Activated CD4-positive, alpha-beta T cell treated with anti-CD3 and anti-CD28 coated beads, Interleukin-2, amount 50 U/mL, for 24 hours (primary cell): ENCODE measurements at regions not wholly inside any gene's neighbourhood (a gene's known extent, or its start where the extent isn't known, plus 50 kb on each side); places are given as distances from the start of the nearest gene placed in this dataset.

Experiments used
- DNase-seq, 2 donors: peaks; one replicate each; pipeline ENCODE4 v3.0.0-alpha.2; 2020; ENCODE audit warnings: low read depth in 1 of 2, low spot score in 1 of 2

DNA sequence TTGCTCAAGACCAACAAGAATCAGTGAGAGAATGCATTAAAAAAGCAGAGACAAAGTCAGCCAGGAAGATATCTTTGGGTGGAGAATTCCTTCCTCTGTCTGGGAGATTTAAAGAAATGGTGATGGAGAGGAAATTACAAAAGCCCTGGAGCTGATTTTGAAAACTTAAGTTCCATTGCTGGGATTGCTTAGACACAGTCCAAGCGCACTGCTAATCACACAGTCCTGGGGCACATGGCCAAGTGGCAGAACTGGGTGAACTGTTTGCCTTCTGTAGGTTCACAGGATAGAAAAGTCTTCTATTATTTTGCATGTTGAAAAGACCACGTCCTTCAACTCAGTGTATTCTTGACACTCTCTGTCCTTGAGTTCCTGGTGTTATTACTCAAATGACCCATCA, 284.9 kb upstream of the FBXL7 start:
- no peak for DNase-seq

DNA sequence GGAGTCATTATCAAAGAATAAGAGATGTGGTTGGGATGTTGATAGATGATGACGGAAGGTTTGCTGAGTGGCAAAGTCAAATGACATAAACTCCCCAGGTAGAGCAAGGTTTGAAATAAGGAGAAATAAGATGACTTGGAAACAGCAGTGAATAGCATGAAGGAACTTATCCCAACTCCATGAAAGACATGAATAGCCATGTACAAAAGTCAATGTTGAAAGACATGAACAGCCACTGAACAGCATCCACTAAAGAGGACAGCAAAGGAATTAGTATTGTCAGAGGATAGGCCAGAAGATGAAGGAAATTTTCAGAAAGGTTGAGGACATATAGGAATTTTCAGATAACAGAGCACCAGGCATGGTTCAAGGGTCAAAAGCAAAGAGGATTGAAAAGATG, 286.0 kb upstream of the FBXL7 start:
- DNase-seq: no peak

DNA sequence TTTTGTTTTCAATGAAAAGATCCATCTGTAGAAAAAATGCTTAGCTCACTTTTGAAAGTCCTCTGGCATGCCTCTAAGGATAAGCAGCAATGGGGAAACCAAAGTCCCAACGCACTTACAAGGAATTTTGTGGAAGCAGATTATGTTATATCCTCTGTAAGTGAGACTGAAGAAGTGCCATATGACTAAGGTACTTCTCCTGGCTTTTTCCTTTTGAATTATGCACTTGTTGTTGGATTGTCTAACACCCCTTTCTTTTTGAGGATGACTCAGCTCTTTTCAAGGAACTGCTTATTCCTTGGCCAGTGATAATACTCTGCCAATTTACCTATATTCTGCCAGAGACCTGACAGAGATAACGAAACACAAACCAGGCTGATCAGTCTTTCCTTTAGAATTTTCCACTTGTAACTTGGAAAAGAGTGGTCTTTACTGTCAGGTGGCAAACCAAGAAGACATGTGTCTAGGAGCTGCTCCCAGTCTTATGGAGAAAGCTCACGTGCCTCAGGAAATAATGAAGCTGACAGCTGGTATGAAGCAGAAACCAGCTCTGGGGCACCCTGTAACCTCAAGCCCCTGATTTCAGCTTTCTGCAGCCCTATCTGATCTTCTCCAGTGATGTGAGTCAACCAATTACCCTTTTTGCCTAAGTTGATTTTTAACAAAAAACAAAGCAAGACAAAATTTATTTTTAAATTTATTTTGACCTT, 290.8 kb upstream of the FBXL7 start:
- no peak for DNase-seq

DNA sequence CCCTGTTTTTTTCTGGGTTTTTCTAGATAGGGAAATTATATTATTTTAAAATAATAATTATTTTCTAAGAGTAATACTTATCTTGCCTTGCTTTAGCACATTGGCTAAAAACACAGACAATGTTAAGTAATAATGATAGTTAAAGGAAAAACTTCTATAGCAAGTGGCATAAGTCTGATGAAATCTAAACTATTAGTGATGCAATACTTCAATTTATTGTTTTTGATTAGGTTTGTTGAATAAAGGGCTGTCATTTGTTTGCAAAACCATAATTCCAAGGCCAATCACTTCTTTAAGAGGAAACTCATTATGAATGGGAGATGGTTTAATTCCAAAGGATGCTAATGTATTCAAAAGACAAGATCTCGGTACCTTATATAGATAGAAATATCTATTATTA, 293.8 kb upstream of the FBXL7 start:
- no peak for DNase-seq

DNA sequence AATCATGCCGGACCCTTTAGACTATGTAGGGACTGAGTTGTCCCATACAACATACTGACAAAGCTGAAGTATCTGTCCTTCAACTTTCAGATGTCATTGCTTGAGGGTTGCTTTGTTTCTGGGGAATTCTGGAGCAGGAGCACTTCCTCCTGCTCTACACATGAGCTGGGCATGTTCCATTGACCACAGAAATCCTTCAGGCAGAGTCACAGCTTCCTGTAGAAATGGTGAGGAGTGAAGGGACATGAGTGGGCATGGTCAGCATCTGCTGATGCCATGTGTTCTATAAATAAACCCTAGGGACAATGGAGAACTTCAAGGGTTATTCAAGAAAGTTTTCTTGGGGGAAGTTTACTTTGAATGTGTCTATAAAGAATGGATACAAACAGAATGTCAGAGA, 296.6 kb upstream of the FBXL7 start:
- DNase-seq: no peak

DNA sequence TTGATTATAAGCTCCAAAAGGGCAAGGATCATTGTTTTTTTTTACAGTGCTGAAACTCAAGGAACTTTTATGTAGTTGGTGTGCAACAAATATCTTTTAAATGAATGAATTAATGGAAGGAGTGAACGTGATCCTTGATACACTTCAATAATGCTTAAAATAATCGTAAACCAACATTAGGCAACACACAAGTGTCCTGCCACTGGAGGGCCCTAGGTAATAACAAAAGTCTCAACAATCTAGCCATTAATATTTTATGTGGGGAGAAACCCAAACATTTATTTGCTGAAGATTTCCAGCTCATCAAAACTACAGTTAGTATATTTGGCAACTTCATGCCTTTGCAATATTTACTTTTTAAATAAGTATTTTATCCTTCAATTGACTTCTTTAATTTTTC, 309.0 kb upstream of the FBXL7 start:
- DNase-seq: no peak

DNA sequence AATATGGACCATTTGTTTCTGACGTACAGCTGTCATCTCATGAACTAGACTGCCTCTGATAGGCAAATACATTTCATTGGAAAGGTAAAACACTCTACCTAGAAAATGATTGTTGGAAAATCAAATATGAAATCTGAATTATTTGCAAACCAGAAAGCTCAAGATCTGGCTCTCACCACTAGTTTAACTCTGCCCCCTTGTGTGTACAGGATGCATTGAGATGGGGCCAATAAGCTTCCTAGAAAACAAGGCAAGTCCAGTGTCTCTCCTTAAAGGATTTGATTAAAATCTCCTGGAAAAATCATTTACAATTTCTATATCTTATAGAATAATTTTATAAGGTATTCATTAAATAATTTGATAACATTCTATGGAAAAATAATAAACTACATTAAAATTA, 311.9 kb upstream of the ANKH start:
- no peak for DNase-seq

DNA sequence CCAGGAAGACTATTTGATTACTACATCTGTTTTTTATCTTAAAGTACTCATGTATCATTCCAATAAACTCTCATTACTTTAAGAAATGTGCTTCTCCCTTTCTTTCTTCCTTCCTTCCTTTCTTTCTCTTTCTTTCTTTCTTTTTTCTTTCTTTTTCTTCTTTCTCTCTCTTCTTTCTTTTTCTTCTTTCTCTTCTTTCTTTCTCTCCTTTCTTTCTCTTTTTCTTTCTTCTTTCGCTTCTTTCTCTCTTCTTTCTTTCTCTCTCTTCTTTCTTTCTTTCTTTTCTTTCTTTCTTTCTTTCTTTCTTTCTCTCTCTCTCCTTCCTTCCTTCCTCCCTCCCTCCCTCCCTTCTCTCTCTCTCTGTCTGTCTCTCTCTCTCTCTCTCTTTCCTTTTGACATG, 298.6 kb upstream of the ANKH start:
- no peak for DNase-seq

DNA sequence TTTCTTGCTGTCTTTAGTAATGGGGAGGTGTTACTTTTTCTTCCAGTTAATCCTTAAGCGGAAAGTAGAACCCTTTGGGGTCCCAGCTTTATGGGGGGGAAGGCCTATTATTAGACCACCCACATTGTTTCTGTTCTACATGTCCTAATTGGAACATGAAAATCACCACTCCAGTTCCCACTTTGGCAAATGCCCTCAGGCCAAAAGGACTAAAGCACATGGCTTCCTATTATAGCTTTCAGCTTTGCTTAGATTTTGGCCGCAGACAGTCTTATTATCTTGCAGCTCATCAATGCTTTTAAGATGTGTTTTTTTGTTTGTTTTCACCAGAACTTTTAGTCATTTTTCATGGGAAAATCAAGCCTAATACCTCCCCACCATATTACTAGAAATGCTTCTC, 296.8 kb upstream of the ANKH start:
- no peak for DNase-seq

DNA sequence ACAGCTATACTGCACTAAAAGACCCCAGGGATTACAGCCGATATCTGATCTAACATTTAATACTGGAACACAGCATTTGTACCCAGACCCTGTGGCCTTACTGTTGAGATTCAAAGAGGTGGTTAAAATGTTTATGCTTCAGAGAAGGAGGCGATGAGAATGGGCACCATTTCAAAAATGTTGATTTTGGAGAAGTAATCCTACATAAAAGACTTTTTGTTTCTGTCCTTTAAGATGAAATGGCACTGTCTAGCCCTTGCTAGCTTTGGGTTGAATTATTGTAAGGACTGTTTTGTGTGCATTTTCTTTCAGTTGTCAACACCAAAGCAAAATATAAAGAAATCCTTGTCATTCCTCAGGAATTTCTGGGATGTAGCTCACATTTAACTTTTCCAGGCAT, 288.5 kb upstream of the ANKH start:
- no peak for DNase-seq

DNA sequence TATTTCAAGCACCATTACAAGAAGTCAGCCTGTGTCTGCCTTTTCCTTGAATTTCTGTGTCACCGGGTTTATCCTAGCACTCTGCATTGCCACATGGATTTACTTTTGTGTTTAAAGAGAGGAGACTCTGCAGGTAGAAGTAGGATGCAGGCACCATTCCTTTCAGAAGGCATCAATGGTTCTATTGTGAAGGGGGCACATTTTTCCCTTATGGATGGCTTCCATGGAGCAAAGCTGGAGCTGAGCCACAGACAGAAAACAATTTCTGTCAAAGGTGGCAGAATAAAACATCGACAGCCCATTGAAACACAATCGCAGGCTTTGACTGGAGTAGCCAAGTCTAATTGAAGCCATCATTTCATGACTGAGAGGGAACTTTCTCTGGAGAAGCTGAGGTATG, 288.0 kb upstream of the ANKH start:
- DNase-seq: no peak

DNA sequence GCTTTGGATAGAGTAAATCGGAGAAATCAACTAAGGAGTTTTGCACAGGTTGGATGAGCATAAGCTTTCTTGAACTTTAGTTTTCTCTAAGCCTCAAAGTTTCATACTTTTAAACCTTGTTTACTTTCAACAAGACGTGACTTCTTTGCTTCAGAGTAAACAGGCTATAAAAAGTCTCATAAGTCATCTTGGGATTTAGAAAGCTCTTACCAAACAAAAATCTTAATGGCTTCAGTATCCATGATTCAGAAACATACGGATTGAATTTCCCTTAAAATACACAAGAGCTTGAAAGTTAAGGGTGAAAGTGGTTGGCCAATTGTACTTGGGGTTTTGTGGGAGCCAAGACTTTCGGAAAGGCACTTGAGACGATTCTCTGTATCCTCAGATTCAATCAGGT, 270.9 kb upstream of the ANKH start:
- no peak for DNase-seq

DNA sequence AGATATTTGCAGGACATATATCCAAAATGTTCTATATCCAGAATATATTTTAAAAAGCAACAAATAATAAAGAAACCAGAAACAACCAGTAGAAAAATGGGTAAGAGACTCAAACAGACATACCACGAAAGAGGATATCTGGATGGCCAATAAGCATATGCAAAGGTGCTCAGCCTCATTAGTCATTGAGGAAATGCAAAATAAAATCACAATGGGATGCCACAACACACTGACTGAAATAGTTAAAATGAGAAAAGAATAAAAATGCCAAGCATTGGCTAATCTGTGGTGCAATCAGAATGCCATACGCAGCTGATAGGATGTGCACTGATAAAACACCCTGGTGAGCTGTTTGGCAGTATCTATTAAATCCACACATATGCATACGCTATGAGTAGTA, 265.8 kb upstream of the ANKH start:
- no peak for DNase-seq

DNA sequence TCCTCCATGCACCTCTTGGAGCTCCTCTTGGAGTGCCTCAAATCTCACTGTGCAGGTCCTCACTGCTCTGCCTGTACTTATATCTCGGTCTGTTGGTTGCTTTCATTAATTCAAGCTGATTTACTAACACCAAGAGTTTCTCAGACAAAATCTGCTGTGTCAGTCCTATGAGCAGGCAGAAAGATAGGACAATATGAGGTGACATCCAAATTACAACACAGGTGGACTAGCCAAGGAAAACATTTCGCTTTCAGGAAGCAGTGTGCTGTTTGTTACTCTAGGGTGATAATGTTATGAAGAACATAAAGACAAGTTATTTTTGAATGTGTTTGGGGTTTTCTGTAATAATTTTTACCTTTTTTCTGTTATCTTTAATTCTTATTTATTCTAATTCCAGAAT, 264.1 kb upstream of the ANKH start:
- DNase-seq: no peak

DNA sequence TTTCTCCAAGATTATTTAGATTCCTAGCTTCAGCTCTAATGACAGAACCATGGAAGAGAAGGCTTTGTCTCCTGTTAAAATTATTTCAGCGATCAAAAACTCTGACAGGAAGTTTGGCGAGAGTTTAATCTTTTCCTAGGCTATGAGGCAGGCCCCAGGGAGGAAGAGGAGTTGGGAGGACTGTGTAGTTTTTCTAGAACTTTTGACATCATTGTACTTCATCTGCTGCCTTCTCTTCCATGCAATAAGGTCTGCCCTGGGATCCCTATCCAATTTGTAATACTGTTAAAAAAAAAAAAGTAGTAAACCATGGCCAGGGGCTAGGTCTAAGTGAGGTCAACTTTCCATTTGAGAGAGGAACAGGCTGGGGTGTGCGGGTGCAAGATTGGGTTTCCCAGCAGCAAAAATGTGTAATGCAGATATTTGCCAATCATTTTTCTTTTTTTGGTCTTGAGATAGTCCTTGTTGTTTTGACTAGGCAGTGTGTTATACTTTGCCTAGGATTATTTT, 261.9 kb upstream of the ANKH start:
- DNase-seq: no peak

DNA sequence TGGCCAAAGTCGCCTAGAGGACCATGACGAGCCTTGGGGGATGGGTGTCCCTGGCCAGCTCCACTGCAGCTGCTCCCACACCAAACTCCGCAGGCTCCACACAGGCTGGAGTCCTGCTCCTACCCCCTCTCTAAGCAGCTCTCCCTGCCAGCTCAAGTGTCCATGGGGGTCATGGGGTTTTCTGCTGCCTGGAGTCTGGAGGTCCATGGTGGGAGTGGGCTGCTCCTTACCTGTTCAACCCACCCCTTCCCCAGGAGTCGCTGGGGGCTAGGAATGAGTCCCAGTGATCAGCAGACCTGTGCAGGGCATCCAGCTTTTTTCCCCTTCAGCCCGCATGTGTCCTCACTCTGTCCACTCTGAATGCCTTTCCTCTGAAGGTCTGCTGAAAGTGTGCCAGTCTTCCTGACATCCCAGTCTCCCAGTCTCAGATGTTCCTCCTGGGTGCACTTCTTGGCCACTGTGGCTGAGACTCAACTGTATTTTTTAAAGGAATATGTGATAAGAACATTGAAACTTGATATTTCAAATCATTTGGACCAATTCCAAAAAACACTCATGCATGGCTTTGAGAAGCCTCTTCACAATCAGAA, 261.3 kb upstream of the ANKH start:
- DNase-seq: no peak

DNA sequence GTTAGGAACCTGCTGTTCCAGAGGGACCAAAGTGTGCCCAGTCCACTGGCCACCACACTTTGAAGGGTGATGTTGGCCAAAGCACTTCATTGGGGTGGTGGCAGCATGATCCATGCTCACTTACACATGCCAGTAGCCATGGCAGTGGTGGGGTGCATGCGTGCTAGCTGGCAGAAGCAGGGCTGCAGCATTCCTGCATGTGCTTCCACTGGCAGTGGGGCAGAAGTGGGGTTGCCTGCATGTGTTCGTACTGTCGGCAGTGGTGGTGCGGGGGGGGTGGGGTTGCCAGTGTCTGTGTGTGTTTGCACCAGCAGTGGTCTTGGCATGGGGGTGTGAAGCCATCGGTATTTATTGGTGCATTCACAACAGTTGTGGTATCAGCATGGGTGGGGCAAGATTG, 260.3 kb upstream of the ANKH start:
- DNase-seq: no peak

DNA sequence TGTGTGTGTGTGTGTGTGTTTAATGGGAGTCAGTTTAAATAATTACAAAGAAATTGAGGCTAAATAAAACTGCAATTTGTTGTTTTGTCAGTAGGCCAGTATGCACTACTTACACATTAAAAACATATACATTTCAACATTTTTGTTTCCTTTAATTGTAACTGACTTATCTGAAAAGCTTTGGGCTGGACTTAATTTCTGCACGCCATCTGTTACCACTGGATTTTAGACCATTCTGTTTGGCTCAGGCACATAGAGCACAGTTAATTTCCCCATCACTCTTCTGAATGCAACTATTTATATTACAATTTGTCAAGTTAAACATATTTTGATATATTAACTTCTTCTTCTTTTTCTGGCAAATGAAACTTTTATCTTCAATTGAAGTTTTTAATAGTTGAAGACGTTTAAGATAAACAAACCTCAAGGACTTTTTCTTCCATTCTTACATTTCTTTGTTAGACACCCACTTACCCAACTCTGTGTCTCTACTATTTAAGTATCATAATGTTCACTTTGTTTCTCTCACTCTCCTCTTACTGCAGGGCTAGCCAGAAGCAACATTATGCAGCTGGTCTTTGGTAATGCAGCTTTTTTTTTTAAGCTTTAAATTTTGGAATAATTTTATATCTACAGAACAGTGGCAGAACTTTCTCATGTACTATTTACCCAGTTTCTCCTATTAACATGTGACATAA, 253.4 kb upstream of the ANKH start:
- DNase-seq: no peak

DNA sequence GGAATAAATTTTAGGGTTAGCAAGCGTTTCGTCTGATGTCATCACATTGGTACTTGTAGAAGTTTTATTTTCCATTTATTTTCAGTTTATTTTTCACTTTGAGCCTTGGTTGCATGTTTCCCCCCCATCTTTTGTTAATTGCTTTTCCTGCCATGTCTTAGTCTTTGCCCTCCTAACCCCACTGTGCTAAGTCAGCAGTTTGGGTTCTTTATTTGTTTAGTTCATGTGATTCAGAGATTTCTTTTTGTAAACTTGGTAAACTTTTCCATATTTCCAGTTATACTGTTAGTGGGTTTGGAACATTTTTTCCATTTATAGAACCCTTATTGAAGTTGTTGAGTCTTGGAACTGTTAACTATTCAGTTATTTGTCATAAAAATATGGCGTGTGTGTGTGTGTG, 252.9 kb upstream of the ANKH start:
- DNase-seq: no peak

DNA sequence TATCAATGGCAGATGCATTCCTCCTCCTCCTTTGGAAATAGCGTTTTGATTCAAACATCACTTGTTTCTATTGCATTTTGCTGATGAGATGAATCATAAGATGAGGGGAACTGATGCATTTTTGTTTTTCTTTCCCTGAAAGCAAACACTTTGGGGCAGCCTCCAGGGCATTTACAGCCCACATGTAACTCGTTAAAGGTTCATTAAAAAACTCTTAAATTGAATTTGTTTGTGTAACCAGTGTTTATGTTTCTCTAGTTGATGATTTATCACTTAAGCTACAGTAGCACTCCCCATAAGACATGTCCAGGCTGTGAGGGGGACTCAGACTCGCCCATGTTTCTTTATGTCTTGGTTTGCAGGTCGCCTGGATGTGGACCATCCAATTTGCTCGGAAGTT, 246.1 kb upstream of the ANKH start:
- no peak for DNase-seq

DNA sequence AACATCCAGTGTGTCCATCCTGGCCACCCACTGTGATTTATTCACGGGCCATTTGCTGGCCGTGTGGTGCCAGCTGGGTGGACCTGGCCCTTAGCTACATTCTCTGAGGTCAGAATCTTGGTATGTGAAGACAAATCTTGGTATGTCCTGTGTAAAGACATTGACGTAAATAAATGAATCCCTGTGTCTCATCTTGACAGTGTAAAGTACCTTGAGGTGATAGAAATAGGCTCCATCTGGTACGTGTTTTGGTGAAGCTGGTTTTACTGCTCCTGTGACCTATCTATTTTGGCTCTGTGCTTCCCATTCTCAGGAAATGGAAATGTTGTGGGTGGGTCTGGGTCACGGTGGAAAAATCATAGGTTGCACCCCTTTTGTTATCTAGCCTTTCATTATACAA, 245.4 kb upstream of the ANKH start:
- DNase-seq: no peak

DNA sequence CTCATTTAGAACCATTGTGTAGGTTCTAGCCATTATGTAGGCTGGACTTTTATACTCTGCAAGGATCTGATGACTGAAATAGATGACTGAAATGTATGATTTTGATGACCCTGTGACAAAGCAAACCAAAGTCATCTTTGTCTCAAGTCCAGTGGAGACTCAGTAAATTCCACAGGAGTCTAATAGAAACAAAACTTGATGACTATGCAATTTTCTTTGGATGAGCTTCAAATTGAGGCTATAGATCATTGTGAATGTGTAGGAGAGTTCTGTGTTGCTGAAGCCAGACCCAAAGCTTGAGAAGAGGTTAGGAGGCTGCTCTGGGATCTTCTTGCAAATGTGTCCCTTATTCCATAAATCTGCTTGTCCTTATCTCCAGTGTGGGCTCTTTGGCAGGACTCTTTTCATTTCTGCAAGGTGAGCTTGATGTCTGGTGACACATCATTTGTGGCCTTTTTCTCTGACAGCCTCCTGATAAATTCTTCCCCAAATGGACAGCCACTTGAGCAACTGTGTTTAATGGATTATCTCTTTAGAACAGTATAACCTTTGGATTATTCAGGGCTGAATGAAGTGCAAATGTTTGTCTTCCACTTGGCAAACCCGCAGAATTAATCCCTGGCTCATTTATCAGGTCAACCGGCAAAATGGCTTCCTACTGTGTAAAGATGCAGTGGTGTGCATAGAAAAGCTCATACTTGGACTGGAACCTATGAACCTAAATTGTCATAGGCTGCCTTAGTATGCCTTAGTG, 235.1 kb upstream of the ANKH start:
- DNase-seq: no peak
